ENCODE measurements at regions not wholly inside any gene's neighbourhood (a gene's known extent, or its start where the extent isn't known, plus 50 kb on each side); places are given as distances from the start of the nearest gene placed in this dataset.
A peak's percentile ranks its signal among the peaks of the same experiment; 100 is the strongest.
"Not testable (repeated sequence)": the region's sequence is repeated elsewhere in the genome, so short reads cannot be mapped to it uniquely, and the experiment has no call there.

DNA sequence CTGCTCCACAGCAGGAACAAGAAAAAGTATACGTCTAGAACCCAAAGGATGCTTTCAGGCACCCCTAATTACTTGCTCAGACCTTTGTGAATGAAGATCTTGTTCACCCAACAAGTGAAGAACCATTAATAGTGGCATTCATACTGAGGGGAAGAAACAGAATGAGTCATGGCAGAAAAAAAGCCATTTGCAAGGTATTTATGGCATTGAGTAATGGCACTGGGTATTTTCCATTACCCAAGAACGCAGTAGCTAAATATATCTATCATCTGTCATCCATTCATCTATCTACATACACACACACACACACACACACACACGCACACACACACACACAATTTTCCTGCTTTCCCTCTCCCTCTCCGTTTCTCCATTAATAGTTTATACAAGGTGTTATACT lies 56.4 kb upstream of the XIRP2 start:
- DNase-seq, result no peak

DNA sequence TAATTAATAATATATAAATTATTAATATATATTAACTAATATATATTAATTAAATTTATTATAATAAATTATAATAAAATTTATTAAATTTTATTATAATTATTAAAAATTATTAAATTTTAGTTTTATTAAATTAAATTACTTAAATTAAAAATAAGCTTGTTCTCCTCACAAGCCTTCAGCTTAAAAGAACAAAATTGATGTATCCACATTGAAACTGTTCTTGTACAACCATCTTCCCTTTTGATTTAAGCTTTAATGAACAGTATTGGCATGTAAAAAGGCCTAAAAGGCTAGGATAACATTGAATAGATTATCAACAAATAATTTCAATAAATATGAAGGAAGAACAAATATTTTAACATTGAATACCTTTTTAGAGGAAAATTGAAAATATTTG lies 62.4 kb upstream of the XIRP2 start:
- DNase-seq, result no peak

DNA sequence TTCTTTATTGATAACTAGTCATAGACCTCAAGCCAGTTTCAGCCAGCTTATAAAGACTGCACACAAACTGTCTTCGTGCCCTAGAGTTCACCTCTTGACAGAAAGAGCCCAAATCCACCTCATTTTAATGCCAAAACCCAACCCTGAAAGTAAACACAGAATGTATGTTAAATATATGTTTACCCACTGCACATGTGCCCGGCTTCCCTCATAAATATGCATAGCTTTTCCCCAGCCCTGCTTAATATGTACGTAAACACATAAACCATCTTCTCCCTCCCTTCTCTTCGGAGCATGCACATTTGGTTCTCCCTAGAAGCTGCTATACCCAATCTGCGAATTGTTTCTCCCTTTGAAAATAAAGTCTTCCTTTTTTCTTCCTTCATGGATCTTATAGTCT lies 73.9 kb upstream of the XIRP2 start:
- no peak for DNase-seq

DNA sequence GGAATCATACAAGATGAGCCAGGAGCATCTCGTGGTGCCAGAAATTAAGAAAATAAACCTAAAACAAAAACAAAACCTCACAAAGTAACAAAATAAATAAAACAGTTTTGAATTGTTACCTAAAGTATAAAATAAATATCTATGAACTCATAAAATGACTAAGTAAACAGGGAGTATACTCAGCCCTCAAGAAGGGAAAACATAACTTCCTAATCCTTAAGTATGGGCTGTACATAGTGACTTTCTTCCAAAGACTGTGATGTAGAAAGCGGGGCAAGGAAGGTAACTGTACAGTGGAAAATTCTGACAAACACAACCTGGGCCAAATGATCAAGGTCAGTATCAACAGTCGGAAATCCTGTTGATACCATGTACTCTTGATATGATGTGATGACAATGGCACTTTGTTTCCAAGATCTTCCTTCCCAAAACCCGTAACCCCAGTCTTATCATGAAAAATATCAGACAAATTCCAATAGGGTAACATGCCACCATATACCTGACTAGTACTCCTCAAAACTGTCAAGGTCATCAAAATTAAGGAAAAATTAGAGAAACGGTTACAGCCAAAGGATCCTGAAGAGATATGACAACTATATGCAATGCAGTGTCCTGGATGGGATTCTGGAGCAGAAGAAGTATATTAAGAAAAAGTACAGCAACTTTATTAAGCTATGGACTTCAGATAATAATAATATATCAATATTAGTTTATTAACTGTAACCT lies 76.0 kb upstream of the XIRP2 start:
- DNase-seq, result no peak

DNA sequence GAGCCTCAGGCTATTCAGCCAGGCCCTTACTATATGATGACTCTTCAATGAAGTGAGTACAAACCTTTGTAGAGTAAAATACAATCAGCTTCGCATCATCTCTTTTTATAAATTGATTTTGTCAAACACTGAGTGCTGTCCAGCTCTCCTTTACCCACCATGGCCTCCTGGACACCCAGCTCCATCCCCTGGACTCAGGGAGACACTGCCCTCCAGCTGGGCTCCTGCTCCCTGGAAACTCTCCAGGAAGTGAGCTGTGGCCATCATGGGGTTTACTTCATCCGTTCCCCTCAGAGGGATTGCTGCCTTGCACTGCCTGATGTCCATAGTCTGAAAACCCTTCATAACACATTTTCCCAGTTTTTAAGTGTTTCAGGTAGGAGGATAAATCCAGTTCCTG lies 82.5 kb upstream of the XIRP2 start:
- DNase-seq, result no peak

DNA sequence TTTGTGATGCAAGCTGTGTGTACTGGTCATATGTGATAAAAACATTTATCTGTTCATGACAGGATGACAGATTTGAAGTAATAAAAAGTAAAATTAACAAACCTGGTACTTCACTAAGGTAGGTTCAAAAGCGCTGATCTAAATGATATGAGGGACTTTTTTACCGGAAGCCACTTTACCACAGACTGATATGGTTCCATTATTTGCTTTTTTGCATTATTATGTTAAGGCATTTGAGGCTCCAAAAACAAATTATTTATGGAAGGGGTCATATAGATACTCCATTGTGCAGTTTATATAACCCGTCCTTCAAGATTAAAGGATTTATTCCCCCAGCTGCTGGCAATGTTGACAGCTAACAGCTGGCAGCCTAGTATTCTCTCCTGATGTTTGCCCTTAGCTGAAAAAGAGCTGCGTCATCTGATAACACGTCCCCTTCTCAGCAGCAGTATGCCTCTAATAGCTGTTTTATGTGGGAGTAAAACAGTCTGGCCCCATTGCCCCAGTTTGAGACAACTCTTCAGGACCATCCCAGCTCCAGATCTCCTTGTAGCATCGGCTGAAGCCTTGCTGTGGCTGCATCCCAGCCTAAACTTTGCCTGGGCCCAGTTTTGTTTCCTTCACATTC lies 84.8 kb upstream of the XIRP2 start:
- DNase-seq, result no peak

DNA sequence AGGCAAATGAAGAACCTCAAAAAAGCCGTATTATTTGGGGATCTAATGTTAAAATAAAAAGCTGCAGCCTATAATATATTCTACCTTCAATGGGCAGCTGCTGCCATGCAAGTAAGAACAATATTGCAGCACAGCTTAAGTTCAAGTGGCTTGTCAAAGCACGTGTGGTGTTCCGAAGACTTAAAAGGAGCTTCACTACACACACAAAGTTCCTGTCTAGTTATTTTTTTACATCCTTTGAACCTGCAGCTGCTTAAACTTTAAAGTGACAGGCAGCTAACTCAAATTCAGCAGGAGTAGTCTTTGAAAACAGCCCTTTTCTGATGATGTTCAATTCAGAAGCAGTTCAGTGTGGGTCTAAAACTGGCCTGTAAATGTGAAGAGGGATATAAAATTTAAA lies 85.8 kb upstream of the XIRP2 start:
- no peak for DNase-seq

DNA sequence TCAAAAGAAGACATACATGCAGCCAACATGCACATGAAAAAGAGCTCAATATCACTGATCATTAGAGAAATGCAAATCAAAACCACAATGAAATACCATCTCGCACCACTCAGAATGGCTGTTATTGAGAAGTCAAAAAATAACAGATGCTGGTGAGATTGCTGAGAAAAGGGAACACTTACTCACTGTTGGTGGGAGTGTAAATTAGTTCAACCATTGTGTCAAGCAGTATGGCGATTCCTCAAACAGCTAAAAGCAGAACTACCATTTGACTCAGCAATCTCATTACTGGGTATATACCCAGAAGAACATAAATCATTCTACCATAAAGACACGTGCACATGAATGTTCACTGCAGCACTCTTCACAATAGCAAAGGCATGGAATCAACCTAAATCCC lies 95.5 kb upstream of the XIRP2 start:
- no peak for DNase-seq

DNA sequence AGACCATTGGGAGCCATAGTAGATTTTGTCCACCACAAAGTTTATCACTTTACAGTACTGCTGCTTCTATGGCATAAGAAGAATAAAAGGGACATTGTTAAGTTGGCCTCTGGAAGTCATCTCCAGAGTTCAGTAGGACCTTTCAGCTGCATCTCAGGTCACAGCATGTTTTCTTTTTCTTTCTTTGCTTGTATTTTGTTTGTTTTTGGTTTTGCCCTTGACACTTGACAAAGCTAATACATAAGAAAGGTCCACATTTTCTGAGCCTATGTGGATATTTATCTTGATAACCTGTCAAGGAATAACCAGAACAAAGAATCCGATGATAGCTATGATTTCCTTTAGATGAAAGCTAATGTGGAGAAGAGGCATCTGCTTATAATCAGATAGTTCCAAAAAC lies 101.6 kb upstream of the XIRP2 start:
- no peak for DNase-seq

DNA sequence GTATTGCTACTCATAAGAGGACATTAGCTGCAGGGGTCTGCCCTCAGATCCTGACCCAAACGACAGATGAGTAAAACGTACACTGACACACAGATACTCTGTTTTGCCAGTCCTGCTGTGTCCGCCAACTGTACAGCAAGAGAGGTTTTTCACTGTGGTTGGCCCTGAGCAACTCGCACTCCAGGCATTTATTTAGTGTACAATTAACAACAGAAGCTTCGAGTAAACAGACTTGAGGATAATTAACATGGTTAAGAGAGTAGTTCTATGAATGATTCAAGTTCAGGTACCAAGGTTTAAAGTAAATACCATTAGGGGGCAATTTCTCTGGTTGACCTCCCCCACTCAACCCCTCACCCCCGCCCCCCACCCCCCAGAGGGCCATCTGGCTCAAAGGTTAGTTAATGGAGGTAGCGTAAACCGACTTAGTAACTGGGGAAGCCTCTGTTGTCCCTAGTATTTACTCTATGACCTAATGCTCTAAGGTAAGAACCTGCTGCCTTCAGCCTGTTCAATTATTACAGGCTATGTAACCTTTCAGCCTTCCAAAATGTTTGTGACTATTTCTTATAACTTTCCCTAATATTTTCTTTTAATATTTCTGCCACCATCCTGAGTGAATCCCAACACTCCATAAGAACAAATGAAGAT lies 103.9 kb upstream of the XIRP2 start:
- DNase-seq, result peak; percentile 43 to 65

DNA sequence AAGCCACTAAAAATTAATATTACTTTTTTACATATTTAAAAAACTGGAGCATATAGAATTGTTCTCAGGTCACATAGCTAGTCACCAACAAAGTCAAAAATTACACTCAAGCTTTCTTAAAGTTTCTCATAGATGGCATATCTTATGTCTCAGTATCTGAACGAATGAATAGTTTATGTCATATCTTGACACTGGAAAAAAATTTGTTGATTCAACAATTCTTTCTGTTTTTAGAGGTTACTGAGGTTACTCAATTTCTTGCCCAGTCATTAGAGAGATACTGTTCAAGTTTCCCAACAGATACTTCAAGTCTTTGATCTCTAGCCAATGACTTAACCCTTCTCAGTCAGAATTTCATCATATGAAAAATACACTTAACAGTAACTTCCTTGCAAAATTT lies 113.1 kb upstream of the XIRP2 start:
- DNase-seq, result no peak

DNA sequence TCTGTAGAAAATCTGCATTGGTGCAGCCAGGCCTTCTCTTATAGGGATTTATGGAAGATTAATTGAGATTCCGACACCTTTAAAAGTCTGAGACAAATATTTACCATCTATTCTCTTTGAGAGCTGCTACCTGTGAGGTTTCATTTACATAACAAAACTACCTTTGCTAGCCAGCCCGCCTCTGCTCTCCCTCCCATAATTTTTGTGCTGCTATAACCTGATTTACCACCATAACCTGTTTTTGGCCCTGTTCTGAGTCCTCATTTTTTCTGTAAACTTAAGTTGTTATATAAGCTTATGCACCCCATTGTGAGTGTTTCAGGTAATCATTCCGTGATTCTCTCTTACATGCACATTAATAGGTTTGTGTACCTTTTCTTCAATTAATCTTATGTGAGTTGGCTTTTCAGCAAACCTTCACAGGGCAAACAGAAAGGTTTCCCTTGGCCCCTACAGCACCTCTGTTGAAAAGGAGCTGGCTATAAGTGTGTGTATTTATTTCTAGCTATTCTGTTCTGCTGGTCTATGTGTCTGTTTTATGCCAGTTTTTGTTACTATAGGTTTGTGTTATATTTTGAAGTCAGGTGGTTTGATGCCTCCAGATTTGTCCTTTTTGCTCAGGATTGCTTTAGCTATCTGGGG lies 114.9 kb upstream of the XIRP2 start:
- no peak for DNase-seq

DNA sequence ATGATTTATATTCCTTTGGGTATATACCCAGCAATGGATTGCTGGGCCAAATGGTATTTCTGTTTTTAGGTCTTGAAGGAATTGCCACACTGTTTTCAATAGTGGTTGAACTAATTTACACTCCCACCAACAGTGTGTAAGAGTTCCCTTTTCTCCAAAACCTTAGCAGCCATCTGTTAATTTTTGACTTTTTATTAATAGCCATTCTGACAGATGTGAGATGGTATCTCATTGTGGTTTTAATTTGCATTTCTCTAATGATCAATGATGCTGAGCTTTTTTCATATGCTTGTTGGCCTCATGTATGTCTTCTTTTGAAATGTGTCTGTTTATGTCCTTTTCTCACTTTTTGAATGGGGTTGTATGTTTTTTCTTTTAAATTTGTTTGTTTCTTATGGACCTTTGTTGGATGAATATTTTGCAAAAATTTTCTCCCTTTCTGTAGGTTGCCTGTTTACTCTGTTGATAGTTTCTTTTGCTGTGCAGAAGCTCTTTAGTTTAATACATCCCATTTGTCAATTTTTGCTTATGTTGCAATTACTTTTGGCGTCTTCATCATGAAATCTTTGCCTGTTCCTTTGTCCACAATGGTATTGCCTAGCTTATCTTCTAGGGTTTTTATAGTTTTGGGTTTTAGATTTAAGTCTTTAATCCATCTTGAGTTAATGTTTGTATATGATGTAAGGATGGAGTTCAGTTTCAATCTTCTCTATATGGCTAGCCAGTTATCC lies 119.7 kb upstream of the XIRP2 start:
- no peak for DNase-seq

DNA sequence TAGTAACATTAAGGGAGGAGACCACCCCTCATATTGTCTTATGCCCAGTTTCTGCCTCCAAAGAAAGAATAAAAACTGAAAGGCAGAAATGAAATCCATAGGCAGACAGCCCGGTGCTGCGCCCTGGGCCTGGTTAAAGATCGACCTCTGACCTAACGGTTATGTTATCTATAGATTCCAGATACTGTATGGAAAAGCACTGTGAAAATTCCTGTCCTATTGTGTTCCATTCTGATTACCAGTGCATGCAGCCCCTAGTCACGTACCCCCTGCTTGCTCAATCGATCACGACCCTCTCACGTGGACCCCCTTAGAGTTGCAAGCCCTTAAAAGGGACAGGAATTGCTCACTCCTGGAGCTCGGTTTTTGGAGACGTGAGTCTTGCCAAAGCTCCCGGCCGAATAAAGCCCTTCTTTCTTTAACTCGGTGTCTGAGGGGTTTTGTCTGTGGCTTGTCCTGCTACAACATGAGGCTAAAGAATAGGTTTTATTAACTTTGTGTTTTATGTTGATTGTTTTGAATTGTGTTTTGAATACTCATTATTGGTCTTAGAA lies 121.4 kb upstream of the XIRP2 start:
- DNase-seq, result not testable (repeated sequence)

DNA sequence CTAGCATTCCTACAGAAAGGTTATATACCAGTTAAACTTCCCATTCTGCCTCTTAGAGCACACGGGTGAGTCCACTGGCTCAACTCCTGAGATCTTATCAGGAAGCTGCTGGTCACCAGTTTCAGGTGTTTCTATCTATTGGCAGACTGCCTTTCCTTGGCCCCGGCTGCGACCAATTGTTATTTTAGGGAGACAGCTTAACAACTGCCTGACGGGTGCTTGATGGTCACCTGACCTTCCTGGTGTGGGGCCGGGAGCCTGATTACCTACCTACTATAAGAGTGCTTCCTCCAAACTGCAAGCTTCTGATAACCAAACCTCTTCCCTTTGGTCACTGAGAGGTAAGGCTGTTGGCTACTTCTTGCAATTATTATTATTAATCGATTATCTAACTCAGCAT lies 122.1 kb upstream of the XIRP2 start:
- DNase-seq, result no peak

DNA sequence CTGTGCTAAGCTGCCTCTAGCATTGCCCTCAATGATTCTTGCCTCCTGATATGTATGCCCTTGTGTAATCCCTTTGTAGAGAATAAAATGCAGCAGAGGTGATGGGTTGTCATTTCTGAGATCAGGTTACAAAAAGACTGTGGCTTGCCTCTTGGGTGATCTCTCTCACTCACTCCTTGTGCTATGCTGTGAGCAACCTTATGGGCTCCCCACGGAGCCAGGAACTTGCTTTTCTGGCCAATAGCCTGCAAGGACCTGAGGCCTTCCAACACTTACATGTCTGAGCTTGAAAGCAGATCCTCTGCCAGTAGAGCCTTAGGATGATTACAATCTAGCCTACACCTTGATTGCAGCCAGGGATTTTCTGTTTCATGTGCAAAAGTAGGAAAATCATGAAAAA lies 123.1 kb upstream of the XIRP2 start:
- no peak for DNase-seq

DNA sequence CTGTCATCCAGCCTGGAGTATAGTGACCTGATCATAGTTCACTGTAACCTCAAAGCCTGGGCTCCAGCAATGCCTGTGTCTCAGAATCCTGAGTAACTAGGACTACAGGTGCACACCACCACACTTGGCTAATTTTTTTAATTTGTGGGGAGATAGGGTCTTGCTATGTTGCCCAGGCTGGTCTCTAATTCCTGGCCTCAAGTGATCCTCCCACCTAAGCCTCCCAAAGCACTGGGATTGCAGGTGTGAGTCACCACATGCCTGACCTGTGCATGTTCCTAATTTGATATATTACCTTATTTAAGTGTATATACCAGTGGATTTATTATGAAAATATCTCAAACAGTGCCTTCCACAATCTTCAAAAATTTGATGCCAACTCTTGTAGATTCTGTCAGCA lies 123.6 kb upstream of the XIRP2 start:
- no peak for DNase-seq

DNA sequence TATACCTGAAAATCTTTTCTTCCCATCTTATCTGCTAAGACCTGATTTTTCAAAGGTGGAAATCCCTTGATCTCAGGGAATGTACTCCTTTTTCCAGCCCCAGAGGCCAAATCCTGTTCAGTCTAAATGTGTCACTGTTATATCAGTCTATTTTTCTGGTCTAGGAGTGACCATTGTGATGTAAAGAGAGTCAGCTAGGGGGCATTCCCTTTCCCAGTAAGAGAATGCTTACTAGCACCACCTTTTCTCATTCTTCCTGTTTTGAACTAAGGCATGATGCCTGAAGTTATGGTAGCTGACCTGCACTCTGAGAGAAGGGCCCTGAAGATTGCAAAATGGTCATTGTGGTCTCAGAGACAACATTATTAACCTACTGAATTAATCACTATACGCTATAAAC lies 124.1 kb upstream of the XIRP2 start:
- DNase-seq, result no peak

DNA sequence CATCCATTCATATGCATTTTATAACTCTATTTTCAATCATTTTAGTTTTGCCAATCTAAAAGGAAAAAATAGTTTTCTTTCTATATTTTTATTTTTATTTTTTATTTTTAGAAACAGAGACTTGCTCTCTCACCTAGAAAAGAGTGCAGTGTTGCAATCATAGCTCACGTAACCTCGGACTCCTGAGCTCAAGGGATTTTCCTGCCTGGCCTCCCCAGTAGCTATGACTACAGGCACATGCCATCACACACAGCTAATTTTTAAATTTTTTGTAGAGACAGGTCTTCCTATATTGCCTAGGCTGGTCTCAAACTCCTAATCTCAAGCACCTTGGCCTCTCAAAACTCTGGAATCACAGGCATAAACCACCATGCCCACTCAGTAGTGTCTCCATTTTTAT lies 125.5 kb upstream of the XIRP2 start:
- DNase-seq, result no peak

DNA sequence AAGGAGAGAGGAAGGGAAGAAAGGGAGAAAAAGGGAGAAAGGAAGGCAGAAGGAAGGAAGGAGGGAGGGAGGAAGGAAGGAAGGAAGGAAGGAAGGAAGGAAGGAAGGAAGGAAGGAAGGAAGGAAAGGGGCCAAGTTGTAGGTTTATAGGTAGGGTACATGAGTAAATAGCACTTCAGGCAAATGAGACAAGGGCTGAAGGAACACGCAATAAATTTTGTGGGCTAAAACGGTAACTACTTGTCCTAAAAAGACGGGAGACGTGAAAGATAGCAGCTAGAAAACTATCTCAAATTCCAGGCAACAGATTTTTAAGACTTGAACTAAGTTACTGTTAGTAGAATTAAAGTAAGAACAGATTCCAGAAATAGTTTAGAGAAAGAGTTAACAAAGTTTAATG lies 129.3 kb upstream of the XIRP2 start:
- DNase-seq, result no peak

DNA sequence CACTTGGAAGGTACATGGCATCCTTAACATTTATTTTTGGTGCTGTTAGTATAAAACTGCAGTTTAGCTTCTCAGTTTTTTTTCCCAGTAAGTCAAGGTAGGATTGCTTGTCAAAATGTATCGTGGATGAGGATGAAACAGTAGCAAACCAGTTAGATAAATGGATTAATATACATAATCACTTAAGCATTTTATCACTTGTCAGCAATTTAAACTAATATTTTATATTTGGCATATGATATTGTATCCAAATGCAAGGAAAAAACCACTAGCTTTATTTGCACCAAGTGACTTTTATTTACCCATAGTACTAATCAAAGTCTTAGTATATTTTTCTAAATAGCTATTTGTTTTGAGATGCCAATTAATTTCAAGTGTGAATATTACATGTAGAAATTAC lies 137.7 kb upstream of the XIRP2 start:
- DNase-seq, result no peak

DNA sequence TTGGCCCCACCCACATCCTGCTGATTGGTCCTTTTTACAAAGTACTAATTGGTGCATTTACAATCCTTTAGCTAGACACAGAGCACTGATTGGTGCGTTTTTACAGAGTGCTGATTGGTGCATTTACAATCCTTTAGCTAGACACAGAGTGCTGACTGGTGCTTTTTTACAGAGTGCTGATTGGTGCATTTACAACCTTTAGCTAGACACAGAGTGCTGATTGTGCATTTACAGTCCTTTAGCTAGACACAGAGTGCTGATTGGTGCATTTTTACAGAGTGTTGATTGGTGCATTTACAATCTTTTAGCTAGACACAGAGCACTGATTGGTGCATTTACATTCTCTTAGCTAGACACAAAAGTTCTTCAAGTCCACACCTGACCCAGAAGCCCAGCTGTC lies 144.2 kb upstream of the XIRP2 start:
- not testable (repeated sequence) for DNase-seq

DNA sequence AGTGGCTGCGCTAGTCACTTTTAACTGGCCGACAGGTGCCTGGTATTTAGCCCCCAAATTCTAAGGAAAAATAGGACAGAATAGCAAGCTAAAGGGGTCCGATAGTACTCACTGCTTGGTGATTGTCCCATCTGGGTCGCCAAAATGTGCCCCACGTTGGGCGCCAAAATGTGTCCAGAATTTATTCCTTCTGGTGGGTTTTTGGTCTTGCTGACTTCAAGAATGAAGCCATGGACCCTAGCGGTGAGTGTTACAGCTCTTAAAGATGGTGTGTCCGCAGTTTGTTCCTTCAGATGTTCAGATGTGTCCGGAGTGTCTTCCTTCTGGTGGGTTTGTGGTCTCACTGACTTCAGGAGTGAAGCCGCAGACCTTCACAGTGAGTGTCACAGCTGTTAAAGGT lies 144.8 kb upstream of the XIRP2 start:
- not testable (repeated sequence) for DNase-seq

Data from NCI-H1930 (cell line).